ENCODE measurements at regions not wholly inside any gene's neighbourhood (a gene's known extent, or its start where the extent isn't known, plus 50 kb on each side); places are given as distances from the start of the nearest gene placed in this dataset.

GRCh38 chrX:150062292-150063137, 124.2 kb upstream of the EOLA2 start:
- Histone ChIP-seq H3K4me1 (no peaks in the 10 kb centered on the region), H3K36me3 (no peaks in the 10 kb centered on the region), H3K9me3 (no peaks in the 10 kb centered on the region), H3K27ac (no peak overlapping the region), H3K27me3 (peaks cover 0 to 9% of the 10 kb centered on the region in 2 donors), H3K4me3 (no peak overlapping the region)
- intact Hi-C loops (cut with DNase I; ENCODE audit: low total_unique reads), result no loop called here
- TF ChIP-seq POLR2A (IDR thresholded peaks at IDR 0.05) (no peak), POLR2AphosphoS5 (IDR thresholded peaks at IDR 0.05) (no peak), CTCF (IDR thresholded peaks at IDR 0.05) (no peak)
- DNase-seq (ENCODE audit: low spot score in 2 of 2), result no peak

DNA sequence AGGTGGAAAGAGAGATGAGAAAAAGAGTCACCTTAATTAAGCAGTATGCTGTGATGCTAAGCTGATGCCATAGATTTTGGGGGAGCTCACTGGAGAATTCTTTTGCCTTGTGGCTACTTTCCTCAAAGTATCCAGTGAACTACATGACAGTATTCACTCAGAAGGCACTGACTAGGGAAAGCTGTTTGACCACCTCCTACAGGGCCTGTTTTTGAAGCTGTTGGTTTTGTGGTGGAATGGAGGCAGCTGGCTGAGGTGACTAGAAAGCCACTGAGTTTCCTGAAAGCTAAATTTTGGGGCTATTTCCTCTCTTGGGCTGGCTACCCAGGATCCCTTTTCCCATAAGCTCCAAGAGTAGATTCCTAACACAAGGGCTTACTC, 124.8 kb upstream of the EOLA2 start:
- DNase-seq (ENCODE audit: low spot score in 2 of 2), result no peak
- Histone ChIP-seq H3K27me3 (peaks cover 0 to 9% of the 10 kb centered on the region in 2 donors), H3K4me3 (no peak overlapping the region), H3K4me1 (no peaks in the 10 kb centered on the region), H3K9me3 (no peaks in the 10 kb centered on the region), H3K27ac (no peak overlapping the region), H3K36me3 (no peaks in the 10 kb centered on the region)
- intact Hi-C loops (cut with DNase I; ENCODE audit: low total_unique reads), result no loop called here
- TF ChIP-seq POLR2AphosphoS5 (IDR thresholded peaks at IDR 0.05) (no peak), POLR2A (IDR thresholded peaks at IDR 0.05) (no peak), CTCF (IDR thresholded peaks at IDR 0.05) (no peak)

GRCh38 chrX:150063674-150064073, 125.4 kb upstream of the EOLA2 start:
- H3K36me3 ChIP-seq, result no peaks in the 10 kb centered on the region
- no peak overlapping the region for H3K27ac ChIP-seq

DNA sequence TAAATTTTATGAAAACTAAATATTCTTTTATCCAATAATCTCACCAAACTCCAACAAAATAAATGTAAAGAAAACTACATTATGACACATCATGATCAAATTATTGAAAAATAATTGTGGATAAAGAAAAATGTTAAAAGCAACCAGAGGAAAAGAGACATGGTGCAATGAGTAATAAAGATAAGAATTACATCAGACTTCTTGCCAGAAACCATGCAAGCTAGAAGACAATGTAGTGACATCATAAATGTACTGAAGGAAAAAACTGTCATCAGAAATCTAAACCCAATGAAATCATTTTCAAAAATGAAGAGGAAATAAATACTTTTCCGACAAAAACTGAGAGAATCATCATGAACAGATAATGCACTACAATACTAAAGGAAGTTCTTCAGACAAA, 135.9 kb upstream of the EOLA2 start:
- H3K4me1 ChIP-seq, result no peaks in the 10 kb centered on the region
- H3K4me3 ChIP-seq, result no peak overlapping the region
- H3K9me3 ChIP-seq, result no peaks in the 10 kb centered on the region
- TF ChIP-seq POLR2A (IDR thresholded peaks at IDR 0.05), result no peak
- no peak for TF ChIP-seq CTCF (IDR thresholded peaks at IDR 0.05)
- no peak for TF ChIP-seq POLR2AphosphoS5 (IDR thresholded peaks at IDR 0.05)
- no peaks in the 10 kb centered on the region for H3K36me3 ChIP-seq
- intact Hi-C loops (cut with DNase I; ENCODE audit: low total_unique reads), result no loop called here
- no peak for DNase-seq (ENCODE audit: low spot score in 2 of 2)
- H3K27me3 ChIP-seq, result no peaks in the 10 kb centered on the region
- H3K27ac ChIP-seq, result no peak overlapping the region

More at GRCh38 chrX:150063674-150064073, 125.4 kb upstream of the EOLA2 start:
- no peak for TF ChIP-seq CTCF (IDR thresholded peaks at IDR 0.05)
- no peak for TF ChIP-seq POLR2AphosphoS5 (IDR thresholded peaks at IDR 0.05)
- no peak for TF ChIP-seq POLR2A (IDR thresholded peaks at IDR 0.05)
- DNase-seq (ENCODE audit: low spot score in 2 of 2), result no peak
- H3K4me1 ChIP-seq, result no peaks in the 10 kb centered on the region
- H3K4me3 ChIP-seq, result no peak overlapping the region
- intact Hi-C loops (cut with DNase I; ENCODE audit: low total_unique reads), result no loop called here
- H3K27me3 ChIP-seq, result peaks cover 0 to 9% of the 10 kb centered on the region in 2 donors
- H3K9me3 ChIP-seq, result no peaks in the 10 kb centered on the region

DNA sequence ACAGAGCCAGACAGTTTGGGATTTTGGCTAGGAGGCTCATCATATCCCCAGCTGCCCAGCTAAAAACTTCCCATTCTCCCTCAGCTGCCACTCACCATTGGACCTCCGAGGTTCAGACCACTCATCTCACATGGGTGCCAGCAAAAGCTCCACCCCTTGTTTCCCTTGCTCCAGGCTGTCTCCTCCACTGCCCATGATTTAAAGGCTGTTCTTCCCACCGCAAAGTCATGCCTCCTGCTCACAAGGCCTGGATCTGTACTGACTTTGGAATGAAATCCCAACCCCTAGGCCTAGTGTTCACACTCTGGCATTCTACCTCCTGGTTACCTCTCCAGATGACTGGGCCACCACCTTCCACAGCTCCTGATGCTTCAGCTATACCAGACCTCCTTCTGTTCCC, 142.2 kb upstream of the EOLA2 start:
- Histone ChIP-seq H3K36me3 (no peaks in the 10 kb centered on the region), H3K4me1 (no peaks in the 10 kb centered on the region), H3K4me3 (no peak overlapping the region), H3K9me3 (no peaks in the 10 kb centered on the region), H3K27me3 (peaks cover 0 to 15% of the 10 kb centered on the region in 2 donors), H3K27ac (no peak overlapping the region)
- TF ChIP-seq CTCF (IDR thresholded peaks at IDR 0.05) (no peak), POLR2A (IDR thresholded peaks at IDR 0.05) (no peak), POLR2AphosphoS5 (IDR thresholded peaks at IDR 0.05) (no peak)
- no peak for DNase-seq (ENCODE audit: low spot score in 2 of 2)
- intact Hi-C loops (cut with DNase I; ENCODE audit: low total_unique reads), result no loop called here
